Glomerular visceral epithelial cell (primary cell): ENCODE measurements at regions not wholly inside any gene's neighbourhood (a gene's known extent, or its start where the extent isn't known, plus 50 kb on each side); places are given as distances from the start of the nearest gene placed in this dataset.

Experiments used
- DNase-seq: peaks from one replicate; pipeline ENCODE4 v3.0.0-alpha.2; 2016; ENCODE audit errors: extremely low spot score

- DNase-seq: no peak
Observed at GRCh38 chrX:121102101-121102500, 54.7 kb downstream of the GLUD2 start.

GRCh38 chrX:121103381-121103780, 56.0 kb downstream of the GLUD2 start:
- DNase-seq: no peak

- no peak for DNase-seq
Observed at GRCh38 chrX:121106484-121107235, 59.2 kb downstream of the GLUD2 start.

- no peak for DNase-seq
Observed at GRCh38 chrX:121109986-121110385, 62.6 kb downstream of the GLUD2 start.

GRCh38 chrX:121110536-121110935, 63.1 kb downstream of the GLUD2 start:
- no peak for DNase-seq

GRCh38 chrX:121114691-121115090, 67.3 kb downstream of the GLUD2 start:
- DNase-seq: no peak

GRCh38 chrX:121120690-121121605, 73.5 kb downstream of the GLUD2 start:
- no peak for DNase-seq

- no peak for DNase-seq
Observed at GRCh38 chrX:121122332-121122731, 74.9 kb downstream of the GLUD2 start.

- no peak for DNase-seq
Observed at GRCh38 chrX:121128925-121129877, 81.8 kb downstream of the GLUD2 start.

GRCh38 chrX:121132675-121133074, 85.3 kb downstream of the GLUD2 start:
- DNase-seq: no peak

GRCh38 chrX:121135488-121136207, 88.2 kb downstream of the GLUD2 start:
- DNase-seq: no peak

- DNase-seq: no peak
Observed at GRCh38 chrX:121146059-121146628, 98.7 kb downstream of the GLUD2 start.

GRCh38 chrX:121150217-121150616, 102.8 kb downstream of the GLUD2 start:
- DNase-seq: no peak

GRCh38 chrX:121151293-121151692, 103.9 kb downstream of the GLUD2 start:
- no peak for DNase-seq

GRCh38 chrX:121154858-121155404, 107.5 kb downstream of the GLUD2 start:
- no peak for DNase-seq

GRCh38 chrX:121160987-121161386, 113.6 kb downstream of the GLUD2 start:
- DNase-seq: no peak

GRCh38 chrX:121161501-121161933, 114.1 kb downstream of the GLUD2 start:
- no peak for DNase-seq

GRCh38 chrX:121163443-121163842, 116.0 kb downstream of the GLUD2 start:
- DNase-seq: no peak

- no peak for DNase-seq
Observed at GRCh38 chrX:121165930-121166359, 118.5 kb downstream of the GLUD2 start.
